HCT116 (cell line): ENCODE measurements at regions not wholly inside any gene's neighbourhood (a gene's known extent, or its start where the extent isn't known, plus 50 kb on each side); places are given as distances from the start of the nearest gene placed in this dataset.

Experiments
- ATAC-seq: fragments of 200-7000 bp; cut with Tn5 transposase; 2 replicates; pipeline ENCODE4 v1.9.1; 2020; ENCODE audit warnings: mild to moderate bottlenecking, moderate library complexity
- BruUV-seq: library from RNA; stranded (reverse); fragments of 400-500 nt; replicated peaks from 2 replicates; lab custom pipeline; 2021; lab: Mats Ljungman, UMichigan
- CTCF ChIA-PET: fragments of 300-600 bp; sonication (Branson Sonifier 250); formaldehyde crosslinking; loops from one replicate; lab custom pipeline; 2021; ENCODE audit warnings: antibody characterized with exemption; lab: Charles Lee
- POLR2A ChIA-PET: fragments of 300-600, 350-600 bp; sonication (Branson Sonifier 250); formaldehyde crosslinking; loops from one replicate; lab custom pipeline; 2021; ENCODE audit warnings: antibody characterized with exemption; lab: Charles Lee
- RAD21 ChIA-PET, 2 experiments: fragments of 300-600 bp; sonication (Branson Sonifier 250); formaldehyde crosslinking; loops; one replicate each; lab custom pipeline; 2023; ENCODE audit warnings: low total read pairs in 2 of 2; ENCODE audit not compliant: uncharacterized antibody in 2 of 2, unreplicated experiment in 2 of 2, low non-redundant PET in 1 of 2; lab: Charles Lee
- DNase-seq: peaks from one replicate; pipeline ENCODE4 v3.0.0-alpha.2; 2010; ENCODE audit warnings: low read depth, low spot score
- H2AFZ ChIP-seq: fragments of 200-600 bp; shearing (Covaris generic), sonication (generic); 2 replicates; pipeline ENCODE4 v1.6.1; 2017; ENCODE audit warnings: low read depth, mixed run types, mixed read lengths, antibody characterized with exemption, low read length; ENCODE audit not compliant: poor library complexity, severe bottlenecking
- H3K27ac ChIP-seq: 2 replicates; pipeline ENCODE4 v1.5.1; 2012; ENCODE audit warnings: low read depth, low read length
- H3K27me3 ChIP-seq: fragments of 200-600 bp; sonication (generic); 2 replicates; pipeline ENCODE4 v1.6.1; 2016; ENCODE audit warnings: mixed run types, low read length, mixed read lengths; ENCODE audit not compliant: insufficient read depth
- H3K36me3 ChIP-seq, 2 experiments: fragments of 200-500 bp in 1 of 2; fragments of 200-600 bp in 1 of 2; sonication (Bioruptor generic) in 1 of 2; sonication (generic) in 1 of 2; 2 replicates each; pipeline versions ENCODE4 v1.5.1 to v1.6.1; 2014 to 2016; ENCODE audit warnings: low read length in 2 of 2, inconsistent platforms in 1 of 2, mixed read lengths in 1 of 2, mixed run types in 1 of 2; ENCODE audit not compliant: insufficient read depth in 2 of 2, control insufficient read depth in 1 of 2
- H3K4me1 ChIP-seq, 2 experiments: fragments of 200-600 bp in 1 of 2; sonication (generic) in 1 of 2; 2 replicates each; pipeline versions ENCODE4 v1.5.1 to v1.6.1; 2012 to 2017; ENCODE audit warnings: low read length in 2 of 2, inconsistent platforms in 1 of 2, mild to moderate bottlenecking in 1 of 2, mixed read lengths in 1 of 2, mixed run types in 1 of 2, moderate library complexity in 1 of 2; ENCODE audit not compliant: insufficient read depth in 2 of 2, control insufficient read depth in 1 of 2
- H3K4me2 ChIP-seq: fragments of 200-600 bp; sonication (generic); 2 replicates; pipeline ENCODE4 v1.6.1; 2017; ENCODE audit warnings: mixed run types, low read length, mixed read lengths
- H3K4me3 ChIP-seq, 2 experiments: fragments of 200-600 bp in 1 of 2; sonication (generic) in 1 of 2; replicated peaks in 1 of 2; 2 replicates each; pipeline ENCODE4 v1.5.1; 2011 to 2016; ENCODE audit warnings: low read length in 2 of 2, control low read depth in 1 of 2, low read depth in 1 of 2, mild to moderate bottlenecking in 1 of 2, mixed read lengths in 1 of 2, mixed run types in 1 of 2
- H3K79me2 ChIP-seq: fragments of 200-600 bp; sonication (generic); 2 replicates; pipeline ENCODE4 v1.6.1; 2017; ENCODE audit warnings: mild to moderate bottlenecking, mixed run types, low read length, moderate library complexity, mixed read lengths; ENCODE audit not compliant: insufficient read depth
- H3K9ac ChIP-seq: fragments of 200-600 bp; sonication (generic); 2 replicates; pipeline ENCODE4 v1.6.1; 2016; ENCODE audit warnings: low read length, mixed read lengths
- H3K9me2 ChIP-seq: fragments of 200-600 bp; sonication (generic), shearing (Covaris generic); 2 replicates; pipeline ENCODE4 v1.6.1; 2017; ENCODE audit warnings: mixed run types, mild to moderate bottlenecking, moderate library complexity; ENCODE audit not compliant: insufficient read depth
- H3K9me3 ChIP-seq, 2 experiments: fragments of 200-500 bp in 1 of 2; fragments of 200-600 bp in 1 of 2; sonication (Bioruptor generic) in 1 of 2; sonication (generic) in 1 of 2; 2 replicates each; pipeline ENCODE4 v1.6.1; 2014 to 2017; ENCODE audit warnings: low read length in 2 of 2, mixed read lengths in 2 of 2, inconsistent platforms in 1 of 2, low read depth in 1 of 2, mild to moderate bottlenecking in 1 of 2, mixed run types in 1 of 2, moderate library complexity in 1 of 2; ENCODE audit not compliant: control insufficient read depth in 1 of 2, insufficient read depth in 1 of 2
- H4K20me1 ChIP-seq: fragments of 200-600 bp; sonication (generic), shearing (Covaris generic); 2 replicates; pipeline ENCODE4 v1.6.1; 2017; ENCODE audit warnings: mixed run types, mild to moderate bottlenecking, moderate library complexity; ENCODE audit not compliant: insufficient read depth
- ELF1 ChIP-seq: IDR thresholded peaks from 2 replicates; pipeline ENCODE4 v1.6.1; 2012; ENCODE audit warnings: low read depth, borderline replicate concordance
- EZH2 ChIP-seq: fragments of 200-600 bp; sonication (generic); IDR thresholded peaks from 2 replicates; pipeline ENCODE4 v1.6.1; 2017; ENCODE audit warnings: antibody characterized with exemption, mixed run types
- POLR2AphosphoS5 ChIP-seq: IDR thresholded peaks from 2 replicates; pipeline ENCODE4 v1.6.1; 2011; ENCODE audit warnings: mild to moderate bottlenecking, low read depth, low read length, moderate library complexity
- SP1 ChIP-seq: IDR thresholded peaks from 2 replicates; pipeline ENCODE4 v1.6.1; 2012; ENCODE audit warnings: low read depth
- TCF7L2 ChIP-seq: IDR thresholded peaks from 2 replicates; pipeline ENCODE4 v1.7.0; 2011; ENCODE audit warnings: borderline replicate concordance, inconsistent platforms; ENCODE audit not compliant: insufficient read depth, insufficient read length; ENCODE audit errors: extremely low read depth
- YY1 ChIP-seq: IDR thresholded peaks from 2 replicates; pipeline ENCODE4 v1.6.1; 2011; ENCODE audit warnings: low read length, low read depth, moderate library complexity, mild to moderate bottlenecking; ENCODE audit not compliant: insufficient replicate concordance; ENCODE audit errors: extremely low read depth
- intact Hi-C: fragments of 100-400 bp; cut with micrococcal nuclease; formaldehyde crosslinking; loops from 2 replicates; pipeline ENCODE4 v1.10.0; 2022
- TF ChIP-seq, protein P1 (sequence below), 3 experiments: fragments of 200-600 bp in 1 of 3; sonication (generic) in 1 of 3; IDR thresholded peaks in 2 of 3; conservative IDR thresholded peaks in 1 of 3; 2 replicates each; pipeline ENCODE4 v1.5.1; 2012 to 2017; ENCODE audit warnings: low read depth in 2 of 3, low read length in 2 of 3, antibody characterized with exemption in 1 of 3, borderline replicate concordance in 1 of 3, control low read depth in 1 of 3, mild to moderate bottlenecking in 1 of 3, mixed read lengths in 1 of 3, mixed run types in 1 of 3, moderate library complexity in 1 of 3; ENCODE audit not compliant: insufficient read depth in 1 of 3
- TF ChIP-seq, protein P2 (sequence below): IDR thresholded peaks from 2 replicates; pipeline ENCODE4 v1.6.1; 2012

DNA sequence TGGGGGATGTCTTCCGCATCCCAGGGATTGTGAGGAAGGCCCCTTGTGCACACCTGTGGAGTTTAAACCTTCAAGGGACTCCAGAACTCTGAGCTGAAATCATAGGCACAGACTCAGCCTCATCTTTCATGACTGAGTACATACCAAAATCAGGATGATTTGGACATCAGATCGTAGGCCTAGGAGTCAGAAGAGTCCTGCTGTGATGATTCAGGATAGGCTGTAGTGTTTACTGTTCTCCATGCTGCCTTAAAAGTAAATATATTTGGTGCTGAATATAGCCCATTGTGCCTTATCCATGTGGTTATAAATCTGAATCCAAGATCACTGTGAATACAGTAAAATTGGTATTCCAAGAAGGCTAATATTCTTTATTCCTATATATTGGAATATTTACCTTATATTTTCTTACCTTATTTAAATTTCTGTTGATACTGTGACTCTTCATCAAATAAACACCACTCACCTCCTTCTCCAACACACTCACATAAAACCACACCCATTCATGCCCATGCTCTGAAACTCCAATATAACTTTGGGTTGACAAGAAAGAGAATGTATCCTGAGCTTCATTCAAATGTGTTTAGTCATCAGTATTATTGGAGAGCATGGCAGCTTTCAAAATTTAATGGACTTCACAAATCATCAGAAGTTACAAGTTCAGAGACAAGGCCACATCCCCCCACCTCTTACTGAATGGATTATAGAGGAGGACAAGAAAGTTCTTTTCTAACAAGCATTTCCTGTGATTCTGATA lies 561.4 kb upstream of the LINC00305 start:
- POLR2A ChIA-PET, result no interaction called here
- no TSS peak for BruUV-seq
- Histone ChIP-seq H2AFZ (no peak overlapping the region), H4K20me1 (no peaks in the 10 kb centered on the region), H3K27me3 (no peaks in the 10 kb centered on the region), H3K9ac (no peak overlapping the region), H3K79me2 (no peaks in the 10 kb centered on the region), H3K9me2 (no peaks in the 10 kb centered on the region), H3K4me1 (no peaks in the 10 kb centered on the region), H3K36me3 (no peaks in the 10 kb centered on the region), H3K9me3 (peaks cover 4 to 5% of the 10 kb centered on the region in 2 experiments; a peak in 3 of 4 replicates), H3K4me2 (no peak overlapping the region)
- RAD21 ChIA-PET, result no interaction called here
- intact Hi-C loops, result no loop called here
- ATAC-seq, result no peak
- CTCF ChIA-PET, result no interaction called here
- DNase-seq, result no peak
- TF ChIP-seq, protein P1, sequence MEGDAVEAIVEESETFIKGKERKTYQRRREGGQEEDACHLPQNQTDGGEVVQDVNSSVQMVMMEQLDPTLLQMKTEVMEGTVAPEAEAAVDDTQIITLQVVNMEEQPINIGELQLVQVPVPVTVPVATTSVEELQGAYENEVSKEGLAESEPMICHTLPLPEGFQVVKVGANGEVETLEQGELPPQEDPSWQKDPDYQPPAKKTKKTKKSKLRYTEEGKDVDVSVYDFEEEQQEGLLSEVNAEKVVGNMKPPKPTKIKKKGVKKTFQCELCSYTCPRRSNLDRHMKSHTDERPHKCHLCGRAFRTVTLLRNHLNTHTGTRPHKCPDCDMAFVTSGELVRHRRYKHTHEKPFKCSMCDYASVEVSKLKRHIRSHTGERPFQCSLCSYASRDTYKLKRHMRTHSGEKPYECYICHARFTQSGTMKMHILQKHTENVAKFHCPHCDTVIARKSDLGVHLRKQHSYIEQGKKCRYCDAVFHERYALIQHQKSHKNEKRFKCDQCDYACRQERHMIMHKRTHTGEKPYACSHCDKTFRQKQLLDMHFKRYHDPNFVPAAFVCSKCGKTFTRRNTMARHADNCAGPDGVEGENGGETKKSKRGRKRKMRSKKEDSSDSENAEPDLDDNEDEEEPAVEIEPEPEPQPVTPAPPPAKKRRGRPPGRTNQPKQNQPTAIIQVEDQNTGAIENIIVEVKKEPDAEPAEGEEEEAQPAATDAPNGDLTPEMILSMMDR (IDR thresholded peaks at IDR 0.05 in 2 of 3, conservative IDR thresholded peaks at IDR 0.05 in 1 of 3; ENCODE audit: borderline replicate concordance in 1 of 3, insufficient read depth in 1 of 3, low read depth in 2 of 3, low read length in 2 of 3), result no peak
- no peak for TF ChIP-seq TCF7L2
- no peak for TF ChIP-seq ELF1
- TF ChIP-seq YY1, result no peak
- TF ChIP-seq, protein P2, sequence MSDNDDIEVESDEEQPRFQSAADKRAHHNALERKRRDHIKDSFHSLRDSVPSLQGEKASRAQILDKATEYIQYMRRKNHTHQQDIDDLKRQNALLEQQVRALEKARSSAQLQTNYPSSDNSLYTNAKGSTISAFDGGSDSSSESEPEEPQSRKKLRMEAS, result no peak
- no peak for TF ChIP-seq SP1
- TF ChIP-seq POLR2AphosphoS5, result no peak
- no peak for TF ChIP-seq EZH2
- TF ChIP-seq, all 23 proteins: peak for 0
- H3K4me3 ChIP-seq, result no peak overlapping the region
- H3K27ac ChIP-seq, result no peak overlapping the region
